PC-3 (cell line): ENCODE measurements at regions not wholly inside any gene's neighbourhood (a gene's known extent, or its start where the extent isn't known, plus 50 kb on each side); places are given as distances from the start of the nearest gene placed in this dataset.

Experiments
- EZH2 ChIP-seq: fragments of 300-600 bp; sonication (generic); IDR thresholded peaks from one replicate; pipeline ENCODE4 v1.6.1; 2017; ENCODE audit warnings: antibody characterized with exemption, mild to moderate bottlenecking, low read length; ENCODE audit not compliant: unreplicated experiment
- EZH2phosphoT487 ChIP-seq: fragments of 300-600 bp; sonication (generic); IDR thresholded peaks from 2 replicates; pipeline ENCODE4 v1.6.1; 2018; ENCODE audit warnings: mild to moderate bottlenecking, antibody characterized with exemption, low read length, borderline replicate concordance
- TF ChIP-seq, protein P1 (sequence below): fragments of 300-600 bp; sonication (generic); conservative IDR thresholded peaks from 2 replicates; pipeline ENCODE4 v1.5.1; 2017; ENCODE audit warnings: antibody characterized with exemption, low read depth, mild to moderate bottlenecking, low read length

DNA sequence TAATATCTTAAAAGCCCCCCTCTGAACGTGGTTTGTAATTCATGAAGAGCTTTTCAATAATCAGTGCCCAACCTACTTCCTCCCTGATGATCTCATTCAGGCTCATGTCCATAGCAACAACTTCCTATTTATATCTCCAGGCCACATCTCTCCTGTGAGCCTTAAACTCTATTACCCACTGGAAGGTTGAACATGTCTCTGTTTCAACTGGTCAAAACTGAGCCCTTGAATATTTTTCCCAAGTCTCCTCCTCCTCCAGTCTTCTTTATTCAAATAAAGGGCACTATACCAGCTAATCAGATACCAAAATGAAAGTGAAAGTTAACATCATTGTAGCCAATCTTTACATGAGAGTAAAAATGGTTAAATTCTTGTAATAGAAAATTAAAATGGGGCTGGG, 63.7 kb upstream of the ITGA4 start:
- TF ChIP-seq, protein P1, sequence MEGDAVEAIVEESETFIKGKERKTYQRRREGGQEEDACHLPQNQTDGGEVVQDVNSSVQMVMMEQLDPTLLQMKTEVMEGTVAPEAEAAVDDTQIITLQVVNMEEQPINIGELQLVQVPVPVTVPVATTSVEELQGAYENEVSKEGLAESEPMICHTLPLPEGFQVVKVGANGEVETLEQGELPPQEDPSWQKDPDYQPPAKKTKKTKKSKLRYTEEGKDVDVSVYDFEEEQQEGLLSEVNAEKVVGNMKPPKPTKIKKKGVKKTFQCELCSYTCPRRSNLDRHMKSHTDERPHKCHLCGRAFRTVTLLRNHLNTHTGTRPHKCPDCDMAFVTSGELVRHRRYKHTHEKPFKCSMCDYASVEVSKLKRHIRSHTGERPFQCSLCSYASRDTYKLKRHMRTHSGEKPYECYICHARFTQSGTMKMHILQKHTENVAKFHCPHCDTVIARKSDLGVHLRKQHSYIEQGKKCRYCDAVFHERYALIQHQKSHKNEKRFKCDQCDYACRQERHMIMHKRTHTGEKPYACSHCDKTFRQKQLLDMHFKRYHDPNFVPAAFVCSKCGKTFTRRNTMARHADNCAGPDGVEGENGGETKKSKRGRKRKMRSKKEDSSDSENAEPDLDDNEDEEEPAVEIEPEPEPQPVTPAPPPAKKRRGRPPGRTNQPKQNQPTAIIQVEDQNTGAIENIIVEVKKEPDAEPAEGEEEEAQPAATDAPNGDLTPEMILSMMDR = no peak
- TF ChIP-seq EZH2phosphoT487 (no peak), EZH2 (no peak)
